Upper lobe of left lung (tissue), 4 donors: ENCODE measurements at regions not wholly inside any gene's neighbourhood (a gene's known extent, or its start where the extent isn't known, plus 50 kb on each side); places are given as distances from the start of the nearest gene placed in this dataset.

ENCODE experiments used
- EP300 ChIP-seq, 4 donors: sonication (generic); formaldehyde crosslinking; IDR thresholded peaks; one replicate each; pipeline ENCODE4 v1.5.1; 2017; ENCODE audit warnings: antibody characterized with exemption in 4 of 4, control low read depth in 2 of 4
- POLR2A ChIP-seq, 4 donors: fragments of 450-650 bp; IDR thresholded peaks; one replicate each; pipeline ENCODE4 v1.5.1; 2016 to 2017; ENCODE audit warnings: antibody characterized with exemption in 4 of 4, mild to moderate bottlenecking in 2 of 4
- POLR2AphosphoS5 ChIP-seq, 2 donors: sonication (generic); formaldehyde crosslinking; IDR thresholded peaks; one replicate each; pipeline ENCODE4 v1.5.1; 2017; ENCODE audit warnings: antibody characterized with exemption in 2 of 2
- TF ChIP-seq, protein P1 (sequence below), 6 experiments: fragments of 450-650 bp in 4 of 6; fragments of 200-600 bp in 2 of 6; sonication (generic) in 2 of 6; IDR thresholded peaks; one replicate each; pipeline ENCODE4 v1.5.1; 2016 to 2019; ENCODE audit warnings: antibody characterized with exemption in 6 of 6

DNA sequence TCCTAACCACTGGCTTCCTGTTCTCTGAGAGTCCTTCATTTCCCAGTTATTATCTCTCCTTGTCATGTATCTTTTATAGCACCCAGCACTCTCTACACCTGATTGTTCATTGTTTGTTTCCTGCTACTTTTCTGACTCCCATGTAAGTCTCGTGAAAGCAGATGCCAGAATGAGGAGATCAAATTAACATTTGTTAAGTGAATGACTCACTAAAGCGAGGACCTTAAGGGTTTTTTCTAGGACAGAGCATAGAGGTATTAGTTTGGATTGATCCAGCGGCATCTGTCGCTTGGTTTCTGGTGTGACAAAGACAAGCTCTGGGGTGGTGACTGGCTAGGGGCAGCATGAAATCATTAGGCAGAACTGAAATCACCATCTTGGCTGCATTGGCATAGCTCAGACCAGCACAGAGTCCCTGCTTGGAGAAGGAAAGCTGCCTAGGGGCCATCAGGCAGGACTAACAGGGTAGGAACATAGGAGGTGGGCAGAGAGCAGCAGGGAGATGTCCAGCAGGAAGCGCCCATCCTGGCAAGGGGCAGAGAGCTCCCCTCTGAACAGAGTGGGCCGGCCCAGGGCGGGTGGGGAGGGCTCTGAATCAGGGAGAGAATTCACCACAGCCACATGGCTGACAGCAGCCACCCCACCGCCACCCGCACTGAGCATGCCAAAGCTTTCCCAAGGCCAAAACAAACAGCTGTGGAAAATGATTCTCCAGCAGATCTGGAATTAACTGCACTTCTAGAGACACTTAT is 97.1 kb upstream of the CEP85L start:
- TF ChIP-seq, protein P1, sequence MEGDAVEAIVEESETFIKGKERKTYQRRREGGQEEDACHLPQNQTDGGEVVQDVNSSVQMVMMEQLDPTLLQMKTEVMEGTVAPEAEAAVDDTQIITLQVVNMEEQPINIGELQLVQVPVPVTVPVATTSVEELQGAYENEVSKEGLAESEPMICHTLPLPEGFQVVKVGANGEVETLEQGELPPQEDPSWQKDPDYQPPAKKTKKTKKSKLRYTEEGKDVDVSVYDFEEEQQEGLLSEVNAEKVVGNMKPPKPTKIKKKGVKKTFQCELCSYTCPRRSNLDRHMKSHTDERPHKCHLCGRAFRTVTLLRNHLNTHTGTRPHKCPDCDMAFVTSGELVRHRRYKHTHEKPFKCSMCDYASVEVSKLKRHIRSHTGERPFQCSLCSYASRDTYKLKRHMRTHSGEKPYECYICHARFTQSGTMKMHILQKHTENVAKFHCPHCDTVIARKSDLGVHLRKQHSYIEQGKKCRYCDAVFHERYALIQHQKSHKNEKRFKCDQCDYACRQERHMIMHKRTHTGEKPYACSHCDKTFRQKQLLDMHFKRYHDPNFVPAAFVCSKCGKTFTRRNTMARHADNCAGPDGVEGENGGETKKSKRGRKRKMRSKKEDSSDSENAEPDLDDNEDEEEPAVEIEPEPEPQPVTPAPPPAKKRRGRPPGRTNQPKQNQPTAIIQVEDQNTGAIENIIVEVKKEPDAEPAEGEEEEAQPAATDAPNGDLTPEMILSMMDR (IDR thresholded peaks at IDR 0.05): no peak
- TF ChIP-seq POLR2AphosphoS5 (IDR thresholded peaks at IDR 0.05): no peak
- TF ChIP-seq POLR2A (IDR thresholded peaks at IDR 0.05): no peak
- no peak for TF ChIP-seq EP300 (IDR thresholded peaks at IDR 0.05)
